ENCODE measurements at regions not wholly inside any gene's neighbourhood (a gene's known extent, or its start where the extent isn't known, plus 50 kb on each side); places are given as distances from the start of the nearest gene placed in this dataset.
A peak's percentile ranks its signal among the peaks of the same experiment; 100 is the strongest.
"Not testable (repeated sequence)": the region's sequence is repeated elsewhere in the genome, so short reads cannot be mapped to it uniquely, and the experiment has no call there.

DNA sequence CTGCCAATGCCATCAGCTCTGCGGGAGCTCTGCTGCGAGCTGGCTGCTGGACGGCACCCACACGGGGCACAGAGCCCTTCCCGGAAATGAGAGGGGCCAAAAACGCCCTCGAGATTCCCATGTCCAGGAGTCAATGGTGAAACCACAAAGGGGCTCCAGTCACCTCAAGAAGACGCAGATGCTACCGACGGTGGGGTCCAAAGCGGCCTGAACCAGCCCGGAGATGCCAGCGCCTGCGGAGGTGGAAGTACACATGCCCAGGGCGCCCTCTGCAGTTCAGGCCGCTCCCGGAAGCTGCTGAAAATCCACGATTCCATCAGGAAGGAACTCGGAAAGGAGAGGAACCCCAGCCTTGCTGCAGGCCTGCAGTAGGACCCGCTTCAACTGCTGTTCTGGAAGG lies 82.4 kb upstream of the SELENOP start:
- no peak for DNase-seq (ENCODE audit: low read depth in 2 of 2)

DNA sequence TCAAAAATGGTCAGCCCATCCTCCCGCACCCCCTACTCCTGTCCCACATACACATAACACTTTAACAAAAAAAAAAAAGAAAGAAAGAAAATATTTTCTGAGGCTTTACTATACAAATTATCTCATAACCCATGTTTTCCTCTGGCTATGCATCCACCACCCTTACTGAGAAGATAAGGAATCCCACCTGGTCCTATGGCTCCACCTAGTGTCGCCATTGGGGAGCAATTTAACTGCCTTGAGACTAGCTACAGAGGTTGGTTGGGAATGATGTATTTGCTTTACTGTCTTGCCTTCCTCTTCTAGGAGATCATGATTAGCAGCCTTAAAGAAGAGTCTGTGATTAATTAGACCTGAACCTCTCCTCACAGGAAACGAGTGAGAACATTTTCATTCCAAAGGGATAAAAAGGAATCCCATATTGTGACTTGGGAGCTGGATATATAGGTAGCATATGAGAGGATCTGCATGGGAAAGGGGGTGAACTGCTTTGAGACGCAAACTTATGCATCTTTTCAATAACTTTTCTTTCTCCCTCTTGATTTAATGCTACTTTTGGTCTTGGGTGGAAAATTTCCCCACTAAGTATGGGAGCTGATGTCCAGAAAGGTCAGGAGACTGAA lies 77.7 kb upstream of the SELENOP start:
- peak; percentile 10 to 29 for DNase-seq (ENCODE audit: low read depth in 2 of 2)

DNA sequence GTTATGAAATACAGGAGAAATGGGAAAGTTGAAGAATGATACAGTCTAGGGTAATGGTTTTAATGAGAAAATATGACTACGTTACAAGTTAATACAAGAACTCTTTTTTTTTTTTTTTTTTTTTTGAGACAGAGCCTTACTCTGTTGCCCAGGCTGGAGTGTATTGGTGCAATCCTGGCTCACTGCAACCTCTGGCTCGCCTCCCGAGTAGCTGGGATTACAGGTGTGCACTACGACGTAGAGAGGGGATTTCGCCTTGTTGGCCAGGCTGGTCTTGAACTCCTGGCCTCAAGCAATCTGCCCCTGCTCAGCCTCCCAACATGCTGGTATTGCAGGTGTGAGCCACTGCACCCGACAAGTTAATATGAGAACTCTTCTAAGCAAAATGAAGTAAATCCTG lies 77.1 kb upstream of the SELENOP start:
- DNase-seq (ENCODE audit: low read depth in 2 of 2): no peak

DNA sequence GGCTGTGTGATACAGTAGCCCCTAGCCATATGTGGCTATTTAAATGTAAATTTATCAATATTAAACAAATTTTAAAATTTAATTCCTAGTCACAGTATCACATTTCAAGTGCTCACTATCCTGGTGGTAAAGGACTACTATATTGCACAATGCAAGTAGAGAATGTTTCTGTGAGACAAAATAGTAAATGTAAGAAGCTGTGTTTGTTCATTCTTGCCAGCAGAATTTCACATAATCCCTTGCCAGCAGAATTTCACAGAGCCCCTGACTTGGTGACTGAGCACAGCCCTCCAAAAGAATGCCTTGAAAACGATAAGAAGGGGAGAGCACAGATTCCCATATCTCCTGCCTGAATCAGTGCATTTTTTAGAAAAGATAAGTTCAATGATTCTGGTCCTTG lies 75.9 kb upstream of the SELENOP start:
- DNase-seq (ENCODE audit: low read depth in 2 of 2): no peak

DNA sequence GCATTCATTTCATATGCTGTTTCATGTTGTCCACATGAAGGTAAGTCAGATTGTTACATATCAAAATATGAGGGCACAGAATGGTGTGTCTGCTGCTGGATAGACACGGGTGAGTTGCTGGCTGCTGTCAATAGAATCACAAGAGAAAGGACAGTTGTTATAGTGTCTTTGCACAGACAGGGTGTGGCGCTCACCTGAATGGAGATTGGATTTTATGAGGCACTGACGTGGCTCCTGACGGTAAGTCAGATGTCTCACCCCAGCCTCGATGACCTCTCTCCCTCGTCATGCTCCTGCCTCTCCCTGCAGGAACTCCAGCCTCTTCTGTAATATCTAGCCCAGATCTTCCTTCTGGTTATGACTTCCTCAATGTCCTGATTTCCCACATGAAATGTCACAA lies 75.4 kb upstream of the SELENOP start:
- DNase-seq (ENCODE audit: low read depth in 2 of 2): no peak

DNA sequence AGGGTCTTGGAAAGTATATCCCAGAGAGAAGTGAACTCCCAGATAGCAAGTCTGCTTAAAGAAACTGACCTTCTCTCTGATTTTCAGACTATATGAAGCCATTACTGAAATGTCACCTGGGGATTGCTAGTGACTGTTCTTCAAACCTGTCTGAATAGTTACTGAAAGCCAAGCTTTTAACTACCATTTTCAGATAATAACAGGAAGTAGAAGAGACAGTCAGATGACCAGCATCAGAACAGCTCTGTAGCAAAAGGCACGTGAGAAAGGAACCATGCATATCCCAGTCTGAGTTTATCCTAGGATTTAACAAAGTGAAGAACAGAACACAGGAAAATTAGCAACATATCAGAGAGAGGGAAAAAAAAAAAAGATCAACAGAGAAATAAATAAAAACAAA lies 74.9 kb upstream of the SELENOP start:
- DNase-seq (ENCODE audit: low read depth in 2 of 2): no peak

DNA sequence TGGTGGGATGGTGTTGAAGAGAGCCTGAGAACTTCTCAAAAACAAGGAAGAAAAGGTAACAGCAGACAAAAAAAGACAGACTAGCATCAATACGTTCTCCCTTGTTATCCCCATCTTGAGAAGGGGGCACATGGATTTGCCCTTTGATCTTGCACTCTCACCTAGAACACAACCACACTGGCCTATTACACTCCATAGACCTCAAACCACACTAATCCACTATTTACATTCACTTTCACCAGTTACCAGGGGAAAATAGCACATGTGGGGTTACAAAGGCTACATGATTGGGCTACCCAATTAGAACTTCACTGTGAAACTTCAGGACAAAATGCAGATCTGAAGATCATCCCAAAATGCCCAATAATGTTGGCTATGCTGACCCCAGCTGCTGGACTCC lies 72.6 kb upstream of the SELENOP start:
- DNase-seq (ENCODE audit: low read depth in 2 of 2): no peak

DNA sequence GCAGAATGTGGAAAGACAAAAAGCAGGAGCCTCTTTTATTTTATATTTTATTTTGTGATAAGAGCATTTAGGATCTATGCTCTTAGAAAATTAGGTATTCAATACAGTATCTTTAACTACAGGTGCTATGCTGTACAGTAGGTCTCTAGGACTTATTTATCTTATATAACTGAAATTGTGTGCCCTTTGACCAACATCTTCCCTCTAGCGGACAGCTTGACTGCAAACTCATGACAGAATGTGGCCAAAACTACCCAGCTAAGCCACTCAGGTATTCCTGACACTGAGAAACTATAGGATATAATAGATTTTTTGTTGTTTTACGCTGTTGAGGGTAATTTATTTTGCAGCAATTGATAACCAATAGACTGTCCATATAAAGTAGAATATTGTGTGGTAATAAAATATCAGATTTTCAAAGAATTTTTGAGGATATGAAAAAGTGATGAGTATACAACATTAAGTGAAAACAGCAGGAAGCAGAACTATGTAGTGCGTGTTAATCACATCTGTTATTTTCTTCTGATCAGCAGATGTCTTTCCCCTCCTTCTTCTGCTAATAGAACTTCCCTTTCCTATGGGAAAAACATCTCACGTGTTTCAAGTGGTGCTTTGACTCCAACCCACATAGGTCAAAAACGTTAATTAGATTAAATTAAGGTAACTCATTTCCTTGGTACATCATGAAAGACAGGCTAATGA lies 69.9 kb upstream of the SELENOP start:
- DNase-seq (ENCODE audit: low read depth in 2 of 2): no peak

DNA sequence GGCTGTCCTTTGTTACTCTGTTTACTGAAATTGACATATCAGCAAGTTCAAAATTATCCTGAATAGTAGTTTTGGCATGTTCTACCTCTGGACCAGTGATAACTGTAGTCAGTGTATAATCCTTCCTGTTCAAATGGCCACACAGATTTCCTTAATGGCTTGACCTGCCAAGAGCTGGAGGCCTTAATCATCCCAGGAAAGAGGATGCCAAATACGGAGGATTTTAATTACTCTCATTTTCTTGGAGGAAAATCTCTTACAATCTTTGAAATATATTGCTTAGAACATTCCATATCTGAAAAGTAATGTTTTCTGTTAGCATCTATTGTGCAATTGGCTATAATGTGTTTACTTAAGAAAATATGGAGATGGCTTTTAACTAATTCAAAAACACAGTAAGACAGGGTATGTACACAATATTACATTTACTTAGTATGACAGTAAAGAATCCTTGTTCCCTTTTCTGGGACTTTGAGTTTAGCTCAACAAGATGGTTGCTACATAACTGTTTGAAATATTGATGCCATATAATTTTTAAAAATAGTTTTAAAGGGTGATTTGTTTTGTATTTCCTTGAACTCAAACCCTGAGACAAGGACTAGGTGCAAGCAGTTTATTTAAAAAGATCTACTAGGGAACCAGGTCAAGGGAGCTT lies 68.9 kb upstream of the SELENOP start:
- no peak for DNase-seq (ENCODE audit: low read depth in 2 of 2)

DNA sequence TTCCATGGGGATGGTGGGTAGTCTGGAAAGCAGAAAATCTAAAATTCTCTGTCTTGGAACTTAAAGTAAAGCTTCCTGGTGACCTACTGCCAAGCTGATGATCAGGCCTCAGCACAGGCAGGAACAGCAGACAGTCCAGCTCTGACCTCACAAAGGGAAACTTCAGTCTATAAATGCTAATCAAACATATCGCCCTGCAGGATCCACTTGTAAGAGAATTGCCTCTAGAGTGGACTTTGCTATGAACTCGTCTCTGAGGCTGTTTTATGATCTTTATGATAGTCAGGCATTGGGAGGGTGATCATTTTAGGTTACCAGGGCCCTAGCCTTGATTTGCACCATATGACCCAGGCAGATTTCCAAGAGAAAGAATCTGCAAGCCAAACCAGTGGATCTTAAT lies 67.6 kb upstream of the SELENOP start:
- DNase-seq (ENCODE audit: low read depth in 2 of 2): no peak

DNA sequence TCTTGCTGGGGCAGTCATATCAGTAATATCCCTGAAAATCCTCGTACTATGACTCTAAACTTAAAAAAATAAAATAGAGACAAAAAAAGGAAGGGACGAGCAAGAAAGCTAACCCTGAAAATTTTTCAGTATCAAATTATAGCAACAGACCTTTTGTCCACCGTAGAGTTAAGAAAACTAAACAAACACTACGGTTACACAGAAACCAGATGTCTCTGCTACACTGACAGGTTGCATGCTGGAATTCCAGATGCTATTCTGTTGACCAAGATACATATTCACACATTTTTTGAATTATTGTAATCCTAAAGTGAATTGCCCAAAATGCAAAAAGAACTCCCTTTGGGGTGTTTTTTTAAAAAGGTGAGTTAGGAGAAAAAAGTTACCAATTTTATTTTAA lies 66.9 kb upstream of the SELENOP start:
- no peak for DNase-seq (ENCODE audit: low read depth in 2 of 2)

DNA sequence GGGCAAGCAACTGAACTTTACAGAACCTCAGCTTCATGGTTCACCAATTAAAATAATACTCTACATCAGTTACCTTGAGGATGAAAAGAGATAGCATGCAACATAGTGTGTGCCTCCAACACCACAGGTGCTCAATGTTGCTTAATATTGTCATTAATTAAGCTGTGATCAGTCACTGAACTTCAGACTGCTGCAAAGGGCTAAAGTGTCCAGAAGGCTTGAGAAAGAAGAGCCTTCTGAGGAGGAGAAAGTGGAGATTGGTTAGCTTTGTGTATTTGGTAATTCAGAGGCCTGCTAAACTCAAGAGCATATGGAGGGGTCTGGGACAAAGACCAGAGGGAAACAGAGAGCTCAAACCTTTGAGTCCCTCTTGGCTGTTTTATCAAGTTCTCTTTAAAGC lies 66.3 kb upstream of the SELENOP start:
- DNase-seq (ENCODE audit: low read depth in 2 of 2): no peak

DNA sequence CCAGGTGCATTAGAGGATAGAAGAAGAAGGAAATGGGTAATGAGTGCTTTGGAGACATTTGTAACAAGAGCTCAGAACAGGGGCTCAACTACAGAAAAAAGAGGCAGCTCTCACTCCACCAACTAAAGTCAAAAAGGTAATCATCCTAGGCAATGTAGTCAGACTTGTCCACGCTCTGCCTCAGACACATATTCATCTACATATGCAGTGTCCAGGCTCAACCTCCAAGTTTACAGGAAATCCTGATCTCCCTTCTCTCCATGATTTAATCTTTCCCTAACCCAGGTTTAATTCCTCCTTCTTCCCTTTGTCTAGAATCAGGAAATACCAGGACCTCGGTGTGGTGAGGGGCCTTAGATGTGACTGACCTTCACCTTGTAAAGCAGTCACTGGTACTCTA lies 65.7 kb upstream of the SELENOP start:
- no peak for DNase-seq (ENCODE audit: low read depth in 2 of 2)

DNA sequence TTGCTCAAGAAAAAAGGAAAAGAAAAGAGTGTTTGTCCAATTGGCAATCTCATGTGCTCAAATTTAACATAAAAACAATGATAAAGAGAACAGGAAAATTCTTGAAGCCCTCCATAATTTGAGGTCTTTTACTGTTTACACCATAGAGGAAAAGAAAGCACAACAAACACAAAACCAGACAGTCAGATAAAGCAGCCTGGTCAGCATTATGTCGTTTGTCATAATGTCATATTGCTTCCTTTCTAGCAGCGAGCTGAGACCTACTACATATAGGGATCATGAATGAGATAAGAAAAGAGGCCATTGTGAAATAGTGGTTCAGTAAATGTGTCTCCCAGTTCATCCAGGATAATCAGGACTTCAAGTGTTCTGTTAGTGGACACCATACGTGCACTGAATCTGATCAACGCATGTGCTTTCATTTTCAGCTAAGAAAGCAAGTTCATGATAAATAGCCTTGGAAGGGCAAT lies 64.7 kb upstream of the SELENOP start:
- no peak for DNase-seq (ENCODE audit: low read depth in 2 of 2)

DNA sequence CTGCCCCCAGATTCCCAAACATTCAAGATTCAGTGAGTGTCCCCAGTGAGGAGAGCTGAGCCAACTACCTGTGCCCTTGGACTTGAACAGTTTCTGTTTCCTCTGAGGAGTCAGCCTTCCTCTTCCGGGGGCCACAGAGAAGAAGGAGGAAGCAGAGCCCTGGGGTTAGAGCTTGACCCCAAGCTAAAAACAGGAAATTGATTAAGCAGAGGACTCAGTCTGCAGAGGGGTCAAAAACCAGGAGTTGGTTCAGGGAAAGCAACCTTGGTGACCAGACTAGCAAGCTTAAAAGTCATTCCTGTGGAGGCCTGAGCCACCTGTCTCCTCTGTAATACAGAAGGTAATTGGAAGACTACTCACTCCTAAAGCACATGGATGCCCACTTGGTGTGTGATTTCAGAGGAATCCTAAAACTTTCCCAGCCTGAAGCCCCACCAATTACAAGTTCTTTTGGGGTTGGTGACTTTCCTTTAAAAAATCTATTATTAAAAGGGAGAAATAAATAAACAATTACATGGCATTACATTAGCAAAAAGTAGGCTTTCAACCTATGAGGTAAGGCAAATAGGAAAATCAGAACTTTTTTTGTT lies 64.2 kb upstream of the SELENOP start:
- DNase-seq (ENCODE audit: low read depth in 2 of 2): no peak

DNA sequence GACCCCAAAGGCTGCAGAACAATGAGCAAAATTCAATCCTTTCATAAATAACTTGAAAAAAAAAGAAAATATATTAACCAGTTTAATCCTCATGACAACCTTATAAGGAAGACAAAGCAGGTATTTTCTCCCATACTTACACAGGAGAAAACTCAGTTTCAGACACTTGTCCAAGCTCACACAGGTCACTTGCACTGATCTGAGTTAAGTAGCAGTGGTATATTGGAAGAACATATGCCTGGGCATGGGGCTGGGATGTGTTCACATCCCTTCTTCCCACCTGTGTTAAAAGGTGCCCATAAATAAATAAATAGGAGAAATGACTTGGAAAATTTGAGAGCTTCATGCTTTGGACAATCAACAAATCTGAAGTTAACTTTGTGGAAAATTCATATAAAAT lies 63.5 kb upstream of the SELENOP start:
- no peak for DNase-seq (ENCODE audit: low read depth in 2 of 2)

DNA sequence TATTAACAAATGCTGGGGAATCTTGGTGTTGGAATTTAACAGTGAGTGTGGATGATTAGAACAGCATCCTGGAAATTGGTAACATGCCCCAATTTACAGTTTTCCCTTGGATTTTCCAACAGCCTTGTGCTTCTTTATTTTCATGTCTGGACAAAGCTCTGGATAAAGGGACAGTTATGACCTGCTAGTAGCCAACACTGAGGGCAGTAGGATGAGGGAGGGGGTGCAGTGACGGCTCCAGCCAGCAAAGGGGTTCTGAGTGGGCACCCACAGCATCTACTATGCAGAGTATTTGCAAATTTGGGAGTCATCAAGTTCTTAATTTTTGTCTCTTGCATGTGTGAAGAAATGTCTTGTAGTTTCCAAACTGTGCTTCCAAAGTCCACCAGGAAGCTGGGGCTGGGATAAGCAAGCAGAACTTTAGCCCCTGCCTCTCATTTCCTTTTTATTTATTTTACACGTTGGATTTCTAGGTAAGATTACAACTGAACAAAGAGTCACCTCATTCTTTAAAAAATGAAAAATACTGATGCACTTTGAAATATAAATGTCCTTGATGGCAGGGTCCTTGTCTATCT lies 63.0 kb upstream of the SELENOP start:
- DNase-seq (ENCODE audit: low read depth in 2 of 2): no peak

DNA sequence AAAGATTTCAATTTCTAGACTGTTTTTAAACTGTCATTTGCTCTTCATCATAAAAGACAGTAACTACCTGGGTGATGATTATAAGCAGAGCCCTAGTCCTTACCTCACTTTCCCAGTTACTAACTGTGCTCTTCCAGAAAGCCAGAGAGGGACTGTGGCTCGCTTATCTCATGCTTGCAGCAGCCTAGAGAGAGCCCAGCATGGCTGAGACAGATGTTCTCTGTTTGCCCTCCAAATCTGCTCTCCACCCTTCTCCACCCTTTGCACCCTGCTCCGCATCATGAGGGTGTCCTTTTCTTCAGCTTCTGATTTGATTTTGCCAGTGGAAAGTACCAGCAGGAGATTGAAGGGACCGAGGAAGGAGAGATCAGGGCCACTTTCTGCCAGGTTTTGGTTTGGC lies 61.2 kb upstream of the SELENOP start:
- DNase-seq (ENCODE audit: low read depth in 2 of 2): no peak

DNA sequence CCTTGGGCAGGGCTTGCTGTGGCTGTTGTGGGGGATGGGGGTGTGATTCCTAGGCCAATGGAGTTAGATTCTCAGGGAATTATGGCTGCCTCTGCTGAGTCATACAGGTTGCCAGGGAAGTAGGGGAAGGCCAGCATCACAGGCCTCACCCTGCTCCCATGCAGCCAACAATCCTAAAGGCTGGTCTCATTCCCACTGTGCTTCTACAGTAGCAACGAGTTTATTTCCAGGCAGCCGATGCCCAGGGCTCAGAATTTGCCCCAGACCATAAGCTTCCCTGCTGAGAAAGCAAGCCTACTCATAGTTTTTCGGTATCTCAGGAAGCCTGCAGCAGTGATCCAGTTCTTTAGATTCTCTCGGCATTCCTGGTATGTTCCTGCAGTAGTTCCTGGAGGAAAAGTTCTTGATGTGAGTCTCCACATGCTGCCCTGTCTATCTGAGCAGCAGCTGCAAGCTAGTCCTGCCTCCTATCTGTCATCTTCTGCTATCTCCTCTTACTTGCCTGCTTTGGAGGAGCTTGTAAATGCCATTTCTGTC lies 59.3 kb upstream of the SELENOP start:
- no peak for DNase-seq (ENCODE audit: low read depth in 2 of 2)

DNA sequence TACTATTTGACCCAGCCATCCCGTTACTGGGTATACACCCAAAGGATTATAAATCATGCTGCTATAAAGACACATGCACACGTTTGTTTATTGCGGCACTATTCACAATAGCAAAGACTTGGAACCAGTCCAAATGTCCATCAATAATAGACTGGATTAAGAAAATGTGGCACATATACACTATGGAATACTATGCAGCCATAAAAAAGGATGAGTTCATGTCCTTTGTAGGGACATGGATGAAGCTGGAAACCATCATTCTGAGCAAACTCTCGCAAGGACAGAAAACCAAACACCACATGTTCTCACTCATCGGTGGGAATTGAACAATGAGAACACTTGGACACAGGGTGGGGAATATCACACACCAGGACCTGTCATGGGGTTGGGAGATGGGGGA lies 56.7 kb upstream of the SELENOP start:
- DNase-seq (ENCODE audit: low read depth in 2 of 2): not testable (repeated sequence)

DNA sequence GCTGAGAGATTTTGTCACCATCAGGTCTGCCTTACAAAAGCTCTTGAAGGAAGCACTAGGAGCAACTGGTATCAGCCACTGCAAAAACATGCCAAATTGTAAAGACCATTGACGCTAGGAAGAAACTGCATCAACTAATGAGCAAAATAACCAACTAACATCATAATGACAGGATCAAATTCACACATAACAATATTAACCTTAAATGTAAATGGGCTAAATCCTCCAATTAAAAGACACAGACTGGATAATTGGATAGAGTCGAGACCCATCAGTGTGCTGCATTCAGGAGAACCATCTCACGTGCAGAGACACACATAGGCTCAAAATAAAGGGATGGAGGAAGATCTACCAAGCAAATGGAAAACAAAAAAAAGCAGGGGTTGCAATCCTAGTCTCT lies 53.1 kb upstream of the SELENOP start:
- not testable (repeated sequence) for DNase-seq (ENCODE audit: low read depth in 2 of 2)
